ENCODE measurements at regions not wholly inside any gene's neighbourhood (a gene's known extent, or its start where the extent isn't known, plus 50 kb on each side); places are given as distances from the start of the nearest gene placed in this dataset.

DNA sequence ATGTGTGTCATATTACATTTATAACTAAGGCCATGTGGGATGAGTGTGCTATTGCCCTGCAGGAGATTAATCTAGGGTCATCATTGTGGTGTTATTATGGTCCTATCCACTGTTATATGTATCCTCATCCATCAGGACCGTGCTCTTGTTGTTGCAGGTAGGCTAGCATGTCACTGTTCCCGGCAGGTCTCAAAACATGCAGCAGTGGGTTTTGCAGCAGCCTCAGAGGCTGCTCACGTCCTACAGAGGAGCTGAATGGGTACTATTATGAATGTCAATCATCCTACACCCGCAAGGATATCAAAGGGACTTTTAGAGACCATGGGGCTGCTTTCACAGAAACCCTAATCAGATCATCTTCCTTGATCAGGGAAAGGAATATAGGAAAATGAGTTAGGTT lies 318.2 kb downstream of the SAMD5 start:
- DNase-seq, result no peak

DNA sequence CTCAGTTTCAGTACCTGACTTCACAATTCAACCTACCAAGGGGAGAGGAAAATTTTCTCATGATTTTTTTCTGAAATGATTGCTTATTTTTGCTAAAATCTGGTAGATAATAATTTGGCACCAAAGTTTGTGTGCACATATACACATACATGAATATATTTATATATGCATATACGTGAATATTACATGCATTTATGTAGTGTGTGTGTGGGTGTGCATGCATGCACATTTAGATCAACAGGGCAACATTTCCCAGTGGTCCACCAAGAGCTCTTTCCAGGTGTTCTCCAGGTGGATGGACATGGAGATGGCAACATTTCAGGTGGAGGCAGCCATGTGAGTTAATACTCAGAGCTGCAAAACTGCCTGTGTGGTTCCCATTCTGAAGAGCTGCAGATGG lies 320.9 kb downstream of the SAMD5 start:
- no peak for DNase-seq

DNA sequence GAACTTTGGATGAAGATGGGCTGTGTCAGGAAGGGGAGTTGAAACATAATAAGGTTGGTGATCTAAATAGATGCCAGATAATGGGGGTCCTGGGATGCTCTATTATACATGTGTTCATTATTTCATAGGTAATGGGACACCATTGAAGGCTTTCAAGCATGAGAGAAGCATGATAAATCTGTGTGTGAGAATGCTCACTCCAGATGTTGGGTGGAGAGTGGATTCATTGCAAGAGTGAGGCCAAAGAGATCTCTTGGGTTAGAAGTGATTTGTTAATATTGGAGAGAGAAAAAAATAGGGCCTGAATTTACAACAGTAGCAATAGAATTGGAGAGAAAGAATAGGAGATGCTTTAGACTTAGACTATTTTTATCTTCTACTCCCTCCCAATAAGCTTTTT lies 321.3 kb downstream of the SAMD5 start:
- DNase-seq, result no peak

DNA sequence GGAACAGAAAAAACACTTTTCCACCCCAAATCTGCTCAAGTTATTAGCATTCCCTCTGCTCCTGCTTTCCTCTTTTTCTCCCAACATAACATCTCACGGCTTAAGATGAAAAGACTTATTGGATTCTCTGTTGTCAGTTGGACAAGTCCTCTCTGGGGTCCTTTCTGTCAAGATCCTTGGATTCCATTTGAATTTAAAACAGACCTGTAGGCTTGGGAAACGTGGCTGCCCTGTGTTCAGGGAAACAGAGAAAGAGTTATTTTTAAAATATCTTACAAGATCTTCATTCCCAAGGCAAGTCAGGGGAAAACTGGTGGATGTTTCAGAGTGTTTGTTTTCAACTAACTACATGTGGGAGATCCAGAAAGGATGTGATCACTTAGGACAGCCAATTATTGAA lies 322.9 kb downstream of the SAMD5 start:
- DNase-seq, result no peak

DNA sequence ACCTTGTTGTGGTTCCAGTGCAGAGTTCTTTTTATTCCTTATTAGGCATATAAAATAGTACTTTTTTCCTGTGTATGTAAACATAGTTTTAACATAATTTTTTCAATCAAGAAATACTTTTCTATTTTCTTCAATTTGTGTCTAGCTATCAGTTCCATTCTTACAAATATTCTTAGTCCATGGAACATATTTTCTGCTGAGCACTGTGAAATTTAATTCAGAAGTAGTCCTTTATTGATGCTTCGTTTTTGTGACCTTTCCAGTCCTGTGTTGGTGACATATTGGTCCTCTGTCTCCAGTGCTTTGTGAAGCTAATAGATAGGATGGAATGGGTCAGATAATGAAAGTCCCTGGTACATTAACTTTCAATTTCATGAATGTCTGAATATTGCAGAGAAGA lies 325.1 kb downstream of the SAMD5 start:
- DNase-seq, result no peak

DNA sequence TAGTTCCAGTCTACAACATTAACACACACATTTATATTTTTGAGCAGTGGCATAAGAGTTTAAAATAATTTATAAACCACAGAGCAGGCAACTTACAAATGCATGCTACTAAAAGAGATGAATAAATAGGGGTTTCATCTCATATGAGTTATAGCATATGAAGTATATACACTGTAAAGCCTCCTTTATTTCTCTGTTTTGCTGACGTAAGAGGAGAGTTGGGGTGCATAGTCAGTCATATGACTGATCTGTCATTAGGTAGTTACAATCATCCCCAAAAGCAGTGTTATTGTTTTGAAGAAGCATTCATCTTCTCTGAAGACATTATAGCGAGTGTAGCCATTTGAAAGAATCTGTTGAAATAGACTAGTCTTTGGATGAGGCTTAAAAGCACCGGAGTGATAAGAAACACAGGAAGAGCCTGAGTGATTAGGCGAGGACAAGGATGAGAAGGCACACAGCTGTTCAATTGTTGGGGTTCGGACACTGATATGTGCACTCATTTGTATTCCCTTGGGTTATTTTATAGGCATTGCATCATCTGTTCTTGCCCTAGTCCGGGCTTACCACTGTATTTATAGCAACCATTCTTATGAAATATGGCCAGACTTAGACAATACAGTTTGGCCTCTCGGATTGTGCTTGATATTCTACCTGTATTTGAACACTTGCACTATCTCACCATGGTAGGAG lies 325.7 kb downstream of the SAMD5 start:
- no peak for DNase-seq

DNA sequence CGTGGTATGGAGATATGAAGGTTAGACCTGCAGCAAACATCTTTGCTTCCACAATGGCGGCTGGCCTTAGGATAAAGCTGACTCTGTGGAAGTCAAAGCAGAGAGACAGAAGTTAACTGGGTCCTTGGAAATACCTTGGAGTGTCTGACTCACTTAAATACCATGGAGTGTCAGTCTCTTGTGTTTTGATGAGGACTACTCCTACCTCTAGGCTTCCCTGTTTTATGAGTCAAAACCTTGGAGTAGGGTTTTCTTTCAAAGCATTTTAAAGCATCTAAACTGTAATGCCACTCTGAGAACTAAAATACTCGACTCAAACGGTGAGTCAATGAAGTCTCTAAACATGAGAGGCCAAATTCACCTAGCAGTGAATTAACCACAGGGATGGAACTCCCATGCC lies 329.1 kb downstream of the SAMD5 start:
- DNase-seq, result no peak

DNA sequence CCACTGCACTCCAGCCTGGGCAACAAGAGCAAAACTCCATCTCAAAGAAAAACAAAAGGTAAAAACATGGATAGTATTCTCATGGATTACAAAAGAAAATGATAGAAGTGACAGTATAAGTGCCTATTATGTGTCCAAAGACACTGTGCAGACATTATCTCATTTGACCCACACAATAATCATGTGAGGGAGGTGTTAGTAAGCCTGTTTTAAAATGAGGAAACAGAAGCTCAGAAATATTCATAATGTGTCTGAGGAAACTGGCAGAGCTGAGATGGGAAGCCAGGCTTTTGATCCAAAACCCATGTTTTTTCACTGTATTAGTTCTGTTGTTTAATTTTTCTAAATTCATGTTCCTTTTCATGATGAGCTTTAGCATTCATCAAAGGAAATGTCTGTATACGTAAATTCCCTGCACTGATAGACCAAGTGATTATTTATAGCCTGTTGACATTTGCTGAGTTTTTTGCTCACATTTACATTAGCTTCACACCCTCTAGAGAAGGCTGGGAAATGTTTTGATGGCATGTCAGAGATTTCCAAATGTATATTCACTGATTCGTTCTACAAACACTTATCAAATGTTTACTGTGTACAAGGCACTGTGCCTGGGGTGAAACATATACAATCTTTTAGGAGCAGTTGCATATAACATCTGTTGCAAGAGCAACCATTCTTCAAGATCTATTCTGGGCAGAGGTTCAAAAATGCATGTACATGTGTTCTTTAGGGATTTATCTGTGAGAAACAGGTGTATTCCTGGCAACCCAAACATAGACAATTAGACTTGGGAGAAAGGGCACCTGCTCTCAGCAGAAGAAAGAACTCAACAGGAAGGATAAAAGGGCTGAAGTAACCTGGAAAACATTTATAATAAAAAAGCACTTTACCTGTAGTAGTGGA lies 331.5 kb downstream of the SAMD5 start:
- DNase-seq, result no peak

DNA sequence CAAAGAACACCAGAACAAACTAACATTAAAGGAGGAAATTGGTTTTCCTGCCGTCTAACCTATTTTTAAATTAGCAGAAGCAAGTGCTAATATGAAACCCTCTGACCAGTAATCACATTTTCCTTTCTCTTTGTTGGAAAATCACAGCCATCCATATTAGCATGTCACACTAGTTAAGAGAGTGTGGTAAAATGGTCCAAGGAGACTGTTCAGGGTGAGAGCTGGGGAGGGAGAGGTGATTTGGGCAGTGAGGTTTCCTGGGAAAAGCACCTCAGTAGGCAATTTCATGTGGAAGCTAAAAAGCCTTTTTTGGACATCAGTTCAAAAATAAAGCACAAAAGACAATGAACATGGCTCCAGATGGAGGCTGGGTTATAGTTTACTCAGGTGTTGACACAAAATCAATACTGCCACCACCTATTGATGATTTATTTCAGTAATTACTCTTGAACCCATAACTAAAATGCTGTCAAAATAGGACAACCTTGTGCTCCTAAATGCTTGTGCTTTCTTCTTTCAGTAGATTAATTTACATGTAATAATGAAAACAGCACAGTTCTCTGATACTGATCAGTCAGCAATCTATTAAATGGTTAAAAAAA lies 333.2 kb downstream of the SAMD5 start:
- DNase-seq, result no peak

DNA sequence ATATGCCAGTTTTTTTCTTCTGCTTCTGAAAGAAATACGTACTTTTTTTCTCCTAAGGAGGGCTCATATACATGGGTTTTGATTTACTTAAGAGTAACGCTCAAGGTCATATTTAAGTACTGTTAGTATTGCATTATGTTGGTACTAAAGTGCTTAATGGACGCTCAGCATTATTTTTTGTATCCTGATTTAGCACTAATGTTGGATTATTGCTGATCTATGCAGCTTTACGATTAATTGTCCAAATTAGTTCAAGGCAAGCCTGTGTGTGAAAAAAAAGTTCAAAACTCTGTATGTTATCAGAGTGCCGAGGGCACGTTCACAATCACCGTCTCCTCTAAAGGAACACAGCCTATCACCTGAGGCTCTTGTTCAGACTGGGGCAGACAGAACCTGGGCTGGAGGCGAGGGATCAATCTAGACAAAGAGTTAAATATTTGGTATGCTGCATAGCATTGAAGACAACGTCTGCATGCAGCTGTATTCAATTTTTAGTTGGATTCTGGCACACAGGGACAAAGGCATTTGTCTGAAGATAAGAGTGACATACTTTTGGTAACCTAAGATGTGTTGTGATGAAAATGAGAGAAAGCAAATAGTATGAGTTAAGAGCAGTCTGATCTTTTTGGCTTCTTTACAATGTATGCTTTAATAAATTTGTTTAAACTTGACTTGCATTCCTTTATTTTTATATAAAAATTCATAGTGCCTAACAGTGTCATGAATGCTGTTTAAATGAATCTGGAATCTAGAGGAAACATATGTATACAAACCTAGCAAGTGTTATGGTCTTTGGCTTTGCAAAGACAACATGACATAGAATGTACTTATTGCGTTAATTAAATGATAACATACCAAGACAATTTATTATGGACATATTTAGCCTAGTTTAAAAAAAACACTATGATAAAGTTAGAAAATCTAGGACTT lies 341.2 kb downstream of the SAMD5 start:
- no peak for DNase-seq

DNA sequence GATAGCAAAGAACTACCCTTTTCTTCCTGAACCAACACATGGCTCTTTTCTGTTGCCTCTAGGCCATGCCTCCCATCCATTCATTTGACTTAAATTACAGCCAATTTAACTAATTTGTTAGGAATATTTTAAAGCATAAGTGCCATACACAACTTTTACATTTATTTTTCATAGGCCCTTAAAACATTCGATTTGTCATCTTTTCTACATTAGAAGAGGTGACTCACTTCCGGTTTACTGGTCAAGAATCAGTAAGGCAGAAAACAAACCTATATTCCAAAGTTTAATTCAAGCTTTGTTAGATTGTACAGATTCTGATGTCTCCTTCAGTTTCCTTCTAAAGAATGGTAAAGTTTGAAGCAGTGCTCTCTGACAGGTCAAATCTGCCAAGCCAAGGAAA lies 344.3 kb downstream of the SAMD5 start:
- DNase-seq, result no peak

DNA sequence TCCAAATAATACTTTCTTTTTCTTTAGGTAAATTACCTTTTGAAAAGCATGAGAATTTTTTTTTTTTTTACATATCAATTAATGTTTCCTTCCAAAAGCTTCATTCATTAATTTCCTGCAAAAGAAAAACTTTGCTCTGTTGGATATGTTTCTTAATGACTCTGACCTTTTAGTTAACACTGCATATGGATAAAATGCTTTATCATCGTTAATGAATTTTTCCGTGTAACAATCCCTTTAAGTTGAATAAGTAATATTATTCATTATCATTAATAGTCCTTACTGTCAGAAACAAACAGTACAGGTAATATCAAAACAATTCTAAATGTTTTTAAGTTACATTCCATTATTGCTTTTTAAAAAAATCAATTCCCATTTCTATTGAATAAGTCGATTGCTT lies 345.1 kb downstream of the SAMD5 start:
- DNase-seq, result no peak

DNA sequence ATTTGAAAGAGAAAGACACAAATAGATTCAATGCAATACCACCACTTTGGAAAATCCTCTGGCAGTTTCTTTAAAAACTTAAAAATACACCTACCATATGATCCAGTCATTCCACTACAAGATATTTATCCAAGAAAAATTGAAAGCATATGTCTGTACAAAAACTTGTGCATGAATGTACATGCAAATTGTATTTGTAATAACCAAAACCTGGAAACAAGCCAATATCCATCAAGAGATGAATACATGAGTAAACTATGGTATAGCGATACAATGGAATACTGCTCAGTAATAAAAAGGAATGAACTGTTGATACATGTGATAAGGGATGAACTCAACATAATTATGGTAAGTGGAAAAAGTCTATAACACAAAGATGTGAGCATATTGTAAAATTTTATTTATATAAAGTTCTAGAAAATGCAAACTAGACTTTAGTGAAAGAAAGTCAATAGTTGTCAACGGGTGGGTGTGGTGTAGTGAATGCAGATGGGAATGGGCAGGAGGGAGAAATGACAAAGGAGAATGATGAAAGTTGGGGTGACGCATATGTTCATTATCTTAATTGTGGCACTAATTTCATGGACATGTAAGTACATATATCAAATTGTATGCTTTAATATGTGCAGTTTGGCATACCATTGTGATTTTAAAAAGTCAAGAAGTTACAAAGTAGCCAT lies 347.5 kb downstream of the SAMD5 start:
- DNase-seq, result no peak

DNA sequence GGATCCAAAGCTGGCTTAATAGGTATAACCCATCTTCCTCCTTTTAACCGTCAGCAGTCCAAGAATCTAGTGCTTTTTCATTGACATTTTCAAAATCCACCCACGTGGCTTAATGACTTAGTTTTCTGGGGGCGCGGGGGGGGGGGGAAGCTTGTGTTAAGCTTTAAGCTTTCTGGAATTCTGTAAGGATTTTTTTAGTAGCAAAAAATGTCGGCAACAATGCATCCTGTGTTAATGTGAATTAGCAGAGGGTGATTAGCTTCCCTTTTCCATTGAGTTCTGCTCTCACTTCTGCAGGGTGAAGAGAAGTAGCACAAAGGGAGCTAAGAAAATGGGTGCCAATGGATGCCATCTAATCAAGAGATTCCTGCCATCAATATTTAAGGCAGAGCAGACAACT lies 348.2 kb downstream of the SAMD5 start:
- DNase-seq, result no peak

DNA sequence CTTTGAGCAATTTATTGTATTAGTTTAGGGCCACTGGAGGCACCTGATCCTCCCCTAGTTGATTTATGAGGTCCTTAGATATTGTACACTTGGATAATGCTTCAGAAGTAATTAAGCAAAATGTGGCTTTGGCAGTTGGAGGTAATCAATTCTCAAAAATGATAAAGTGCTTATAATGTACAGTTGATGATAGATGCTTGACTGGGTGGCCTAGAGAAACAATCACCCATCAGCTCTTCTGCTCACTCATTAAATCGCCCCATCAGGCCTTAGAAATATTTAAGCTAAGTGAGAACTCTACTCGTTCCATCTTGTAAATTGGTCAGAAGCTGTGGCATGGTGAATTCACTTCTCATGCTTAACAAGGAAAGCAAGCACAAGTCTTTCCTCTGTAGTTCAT lies 349.9 kb downstream of the SAMD5 start:
- DNase-seq, result no peak

DNA sequence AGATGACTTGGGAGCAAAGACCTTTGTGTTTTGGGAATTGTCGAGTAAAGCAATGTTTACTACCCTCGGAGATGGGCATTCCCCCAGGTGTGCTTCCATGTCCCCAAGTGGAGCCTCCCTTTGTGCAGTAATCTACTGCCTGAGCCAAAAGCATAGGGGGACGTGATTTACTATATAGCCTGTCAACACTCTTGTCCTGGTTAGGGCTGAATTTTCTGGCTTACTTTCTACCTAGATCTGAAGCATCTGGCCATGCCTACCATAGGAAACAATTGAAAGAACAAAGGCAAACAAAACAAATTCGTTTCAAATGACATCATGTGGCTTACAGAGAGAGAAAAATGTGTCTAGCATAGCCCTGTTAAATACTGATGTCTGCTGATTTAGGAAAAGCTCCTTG lies 350.6 kb downstream of the SAMD5 start:
- DNase-seq, result no peak

DNA sequence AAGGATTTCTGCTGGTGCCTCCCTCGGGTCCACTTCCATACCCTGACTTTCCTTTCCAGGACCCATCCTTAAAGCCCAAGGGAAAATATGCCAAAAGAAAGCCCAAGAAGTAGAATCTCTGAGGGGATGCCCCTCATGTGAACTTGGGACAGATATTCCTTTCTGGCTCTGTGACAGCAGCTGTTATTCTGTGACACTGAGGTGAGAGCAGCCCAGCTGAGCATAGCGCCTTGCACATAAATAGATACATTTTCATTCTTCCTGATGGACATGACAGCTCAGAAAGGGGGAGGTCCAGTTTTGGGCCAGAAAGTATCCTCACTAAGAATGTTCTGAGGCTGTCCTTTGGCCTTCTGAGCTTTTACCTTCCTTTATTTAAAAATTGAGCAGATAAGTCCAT lies 353.2 kb downstream of the SAMD5 start:
- no peak for DNase-seq

DNA sequence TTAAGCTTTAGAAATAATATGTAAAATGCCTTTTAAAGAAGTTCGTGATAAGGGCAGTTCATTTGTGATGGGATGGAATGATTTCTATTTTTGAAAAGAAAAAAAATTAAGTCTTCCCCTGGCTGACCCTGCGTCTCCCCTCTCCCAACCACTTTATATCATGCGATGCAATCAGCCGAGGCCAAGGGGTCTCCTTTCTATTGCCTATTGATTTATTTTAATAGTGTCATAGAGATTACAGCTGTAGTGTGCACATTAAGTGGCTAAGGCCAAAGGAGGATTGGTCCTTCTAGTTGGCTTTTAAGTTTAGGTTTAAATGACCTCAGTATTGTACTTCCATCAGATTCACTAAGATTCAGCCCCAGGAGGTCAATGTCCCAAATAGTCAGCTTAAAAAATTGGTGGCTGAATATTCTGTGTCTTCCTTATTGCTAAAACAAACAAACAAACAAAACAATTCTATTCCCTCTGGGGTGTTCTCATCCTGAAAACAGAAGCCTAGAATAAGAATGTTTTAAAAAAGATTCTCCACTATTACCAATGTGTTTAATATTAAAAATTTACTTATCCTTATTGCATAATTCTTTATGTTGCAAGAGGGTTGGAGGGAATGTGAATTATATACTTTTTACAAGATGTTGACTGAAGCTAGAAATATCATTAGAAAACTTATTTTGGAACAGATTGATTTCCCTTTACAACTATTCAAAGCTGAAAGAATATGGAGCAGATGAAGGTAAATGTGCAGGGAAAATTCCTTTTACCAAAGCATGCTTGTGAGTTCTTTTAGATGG lies 359.1 kb downstream of the SAMD5 start:
- DNase-seq, result no peak

DNA sequence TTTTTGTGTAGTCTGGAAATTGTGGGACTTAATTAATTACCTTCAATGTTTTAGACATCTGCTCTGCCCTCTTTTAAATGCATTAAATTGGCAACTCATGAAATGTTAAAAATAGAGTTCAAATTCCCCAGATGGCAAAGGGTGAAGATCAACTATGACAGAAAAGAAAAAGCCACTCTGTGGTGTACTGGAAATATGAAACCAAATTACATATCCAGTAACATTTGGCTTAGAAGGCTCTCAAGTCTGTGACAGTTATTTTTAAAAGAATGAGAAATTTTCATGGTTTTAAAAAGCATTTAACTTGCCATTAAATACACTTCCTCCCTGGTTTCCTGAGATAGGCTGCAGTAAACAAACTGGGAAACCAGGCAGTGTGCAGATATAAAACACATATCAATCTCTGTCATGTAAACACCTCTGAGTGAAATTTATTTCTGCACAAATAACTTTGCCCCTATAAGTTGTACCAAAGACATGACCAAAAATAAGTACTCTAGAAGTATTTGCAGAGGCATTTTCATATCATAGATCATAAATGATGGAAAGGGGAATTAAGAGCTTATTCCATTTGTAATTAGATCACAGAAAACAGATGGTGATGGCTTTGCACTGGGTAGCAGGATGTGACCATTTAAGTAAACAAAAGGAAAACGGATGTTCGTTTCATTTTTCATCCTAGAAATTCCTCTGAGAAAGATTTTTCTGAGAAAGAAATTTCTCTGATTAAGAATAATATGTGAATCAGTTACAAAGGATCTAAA lies 360.1 kb downstream of the SAMD5 start:
- DNase-seq, result peak; percentile 3

DNA sequence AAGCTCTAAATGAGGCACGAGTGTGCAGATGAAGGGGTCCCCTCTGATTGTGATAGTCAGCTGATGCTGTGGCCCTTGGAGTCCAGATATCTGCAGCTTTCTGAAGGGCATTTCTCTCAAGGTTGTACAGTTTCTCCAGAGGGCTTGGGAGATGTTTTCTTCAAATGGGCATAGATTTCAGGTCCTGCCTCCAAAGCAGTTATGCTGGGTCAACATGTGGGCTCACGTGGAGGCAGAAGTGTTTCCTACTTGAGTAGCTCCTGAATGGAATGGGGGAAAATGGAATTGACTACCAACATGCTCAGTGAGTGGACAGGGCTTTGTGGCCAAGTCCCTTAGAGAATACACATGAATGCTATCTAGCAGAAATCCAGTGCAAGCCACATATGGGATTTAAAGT lies 360.7 kb downstream of the SAMD5 start:
- no peak for DNase-seq

DNA sequence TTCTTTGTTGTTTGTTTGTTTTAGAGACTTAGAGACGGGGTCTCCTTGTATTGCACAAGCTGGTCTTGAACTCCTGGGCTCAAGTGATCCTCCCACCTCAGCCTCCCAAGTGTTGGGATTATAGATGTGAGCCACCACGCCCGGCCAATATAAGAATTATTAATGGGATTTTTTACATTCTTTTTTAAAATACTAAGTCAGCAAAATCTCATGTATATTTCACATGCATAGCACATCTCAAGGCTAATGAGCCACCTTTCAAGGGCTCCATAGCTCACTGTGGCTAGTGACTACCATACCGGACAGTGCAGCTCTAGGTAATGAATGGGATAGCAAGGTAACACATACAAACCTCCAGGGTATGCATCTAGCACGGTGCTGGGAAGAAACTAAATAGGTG lies 361.4 kb downstream of the SAMD5 start:
- DNase-seq, result no peak
